ENCODE measurements at regions not wholly inside any gene's neighbourhood (a gene's known extent, or its start where the extent isn't known, plus 50 kb on each side); places are given as distances from the start of the nearest gene placed in this dataset.

- TF ChIP-seq CTCF (IDR thresholded peaks at IDR 0.05) = no peak
- ATAC-seq (ENCODE audit: low FRiP score) (no peak), DNase-seq (ENCODE audit: low spot score) (no peak)
These were observed 62.7 kb upstream of the ARHGAP42 start for GRCh38 chr11:100624346-100624745.

- DNase-seq (ENCODE audit: low spot score) = no peak
- ATAC-seq (ENCODE audit: low FRiP score) = no peak
- TF ChIP-seq CTCF (IDR thresholded peaks at IDR 0.05) = no peak
These were observed 62.0 kb upstream of the ARHGAP42 start for GRCh38 chr11:100625041-100625440.

GRCh38 chr11:100629671-100630070 is 57.4 kb upstream of the ARHGAP42 start:
- no peak for TF ChIP-seq CTCF (IDR thresholded peaks at IDR 0.05)
- ATAC-seq (ENCODE audit: low FRiP score) (no peak), DNase-seq (ENCODE audit: low spot score) (no peak)

- no peak for DNase-seq (ENCODE audit: low spot score)
- ATAC-seq (ENCODE audit: low FRiP score) = no peak
These were observed 56.2 kb upstream of the ARHGAP42 start for GRCh38 chr11:100630898-100631297.

GRCh38 chr11:100631316-100631715 is 55.8 kb upstream of the ARHGAP42 start:
- ATAC-seq (ENCODE audit: low FRiP score) = no peak
- DNase-seq (ENCODE audit: low spot score) = no peak
- no peak for TF ChIP-seq CTCF (IDR thresholded peaks at IDR 0.05)

More at GRCh38 chr11:100630898-100631297, 56.2 kb upstream of the ARHGAP42 start:
- TF ChIP-seq CTCF (IDR thresholded peaks at IDR 0.05) = no peak

- ATAC-seq (ENCODE audit: low FRiP score) (no peak), DNase-seq (ENCODE audit: low spot score) (no peak)
- no peak for TF ChIP-seq CTCF (IDR thresholded peaks at IDR 0.05)
These were observed 54.1 kb upstream of the ARHGAP42 start for GRCh38 chr11:100632941-100633452.

- TF ChIP-seq CTCF (IDR thresholded peaks at IDR 0.05) = no peak
- DNase-seq (ENCODE audit: low spot score) (no peak), ATAC-seq (ENCODE audit: low FRiP score) (no peak)
These were observed 51.9 kb upstream of the ARHGAP42 start for GRCh38 chr11:100635194-100635593.

Measured in omental fat pad (tissue), 3 donors.